IMR-90 (cell line): ENCODE measurements at regions not wholly inside any gene's neighbourhood (a gene's known extent, or its start where the extent isn't known, plus 50 kb on each side); places are given as distances from the start of the nearest gene placed in this dataset.

Experiments used
- ATAC-seq: fragments of 200-7000 bp; cut with Tn5 transposase; 2 replicates; pipeline ENCODE4 v1.9.1; 2020; ENCODE audit warnings: low read depth, mild to moderate bottlenecking, moderate library complexity
- BruUV-seq: library from RNA; stranded (reverse); fragments of 400-500 nt; replicated peaks from 2 replicates; lab custom pipeline; 2021; lab: Mats Ljungman, UMichigan
- CTCF ChIA-PET: fragments of 300-600 bp; formaldehyde crosslinking; extraction: SDS; loops from one replicate; lab custom pipeline; 2021; ENCODE audit warnings: antibody characterized with exemption; lab: Yijun Ruan, JAX
- POLR2A ChIA-PET: fragments of 300-600 bp; sonication (Branson Sonifier 250); formaldehyde crosslinking; loops from one replicate; lab custom pipeline; 2022; ENCODE audit warnings: antibody characterized with exemption; ENCODE audit not compliant: unreplicated experiment; lab: Charles Lee
- DNase-seq: peaks from one replicate; pipeline ENCODE4 v3.0.0; 2013
- H2AFZ ChIP-seq: replicated peaks from 2 replicates; pipeline ENCODE3; 2013; ENCODE audit warnings: low read length, mild to moderate bottlenecking; ENCODE audit not compliant: poor library complexity
- H2AK5ac ChIP-seq: 2 replicates; pipeline ENCODE4 v1.6.1; 2013; ENCODE audit warnings: low read depth, low read length, inconsistent platforms
- H2AK9ac ChIP-seq: replicated peaks from 2 replicates; pipeline ENCODE3; 2013; ENCODE audit warnings: mild to moderate bottlenecking, low read depth, low read length, moderate library complexity; ENCODE audit not compliant: poor library complexity
- H2BK120ac ChIP-seq: 2 replicates; pipeline ENCODE4 v1.6.1; 2013; ENCODE audit warnings: low read depth, low read length, inconsistent platforms
- H2BK15ac ChIP-seq: 3 replicates; pipeline ENCODE4 v1.6.1; 2013; ENCODE audit warnings: low read depth, low read length, inconsistent platforms
- H2BK20ac ChIP-seq: 2 replicates; pipeline ENCODE4 v1.6.1; 2013; ENCODE audit warnings: low read depth, mild to moderate bottlenecking, inconsistent platforms, low read length, moderate library complexity
- H2BK5ac ChIP-seq: 2 replicates; pipeline ENCODE4 v1.6.1; 2013; ENCODE audit warnings: mild to moderate bottlenecking, low read depth, low read length, inconsistent platforms; ENCODE audit not compliant: poor library complexity, severe bottlenecking
- H3K14ac ChIP-seq: replicated peaks from 2 replicates; pipeline ENCODE4 v1.6.1; 2013; ENCODE audit warnings: low read depth, low read length, inconsistent platforms
- H3K18ac ChIP-seq: 2 replicates; pipeline ENCODE4 v1.6.1; 2013; ENCODE audit warnings: low read depth, low read length, control low read depth
- H3K23ac ChIP-seq: 2 replicates; pipeline ENCODE4 v1.6.1; 2013; ENCODE audit warnings: low read depth, low read length, inconsistent platforms
- H3K27ac ChIP-seq: 2 replicates; pipeline ENCODE4 v1.5.1; 2013; ENCODE audit warnings: mild to moderate bottlenecking, control low read depth, low read length; ENCODE audit not compliant: insufficient read depth
- H3K27me3 ChIP-seq: 2 replicates; pipeline ENCODE4 v1.6.1; 2013; ENCODE audit warnings: low read length; ENCODE audit not compliant: control insufficient read depth, insufficient read depth
- H3K36me3 ChIP-seq: 2 replicates; pipeline ENCODE4 v1.6.1; 2013; ENCODE audit warnings: low read length, mixed read lengths; ENCODE audit not compliant: control insufficient read depth, insufficient read depth
- H3K4ac ChIP-seq: 2 replicates; pipeline ENCODE4 v1.6.1; 2013; ENCODE audit warnings: low read depth, low read length, inconsistent platforms
- H3K4me1 ChIP-seq: 2 replicates; pipeline ENCODE4 v1.6.1; 2013; ENCODE audit warnings: low read length, mixed read lengths; ENCODE audit not compliant: control insufficient read depth, insufficient read depth
- H3K4me2 ChIP-seq: 2 replicates; pipeline ENCODE4 v1.6.1; 2013; ENCODE audit warnings: low read depth, mild to moderate bottlenecking, control low read depth, low read length, moderate library complexity
- H3K4me3 ChIP-seq: 2 replicates; pipeline ENCODE4 v1.5.1; 2013; ENCODE audit warnings: low read depth, mild to moderate bottlenecking, control low read depth, low read length, moderate library complexity; ENCODE audit not compliant: insufficient read depth
- H3K56ac ChIP-seq: 2 replicates; pipeline ENCODE4 v1.6.1; 2013; ENCODE audit warnings: low read length, inconsistent platforms; ENCODE audit not compliant: insufficient read depth; ENCODE audit errors: extremely low read depth
- H3K79me1 ChIP-seq, 2 experiments: 2 replicates each; pipeline ENCODE4 v1.6.1; 2013; ENCODE audit warnings: low read length in 2 of 2, inconsistent platforms in 1 of 2, low read depth in 1 of 2
- H3K9ac ChIP-seq: 2 replicates; pipeline ENCODE4 v1.6.1; 2013; ENCODE audit warnings: low read depth, low read length, control low read depth
- H3K9me1 ChIP-seq: 2 replicates; pipeline ENCODE4 v1.6.1; 2013; ENCODE audit warnings: low read length, inconsistent platforms; ENCODE audit not compliant: insufficient read depth
- H3K9me3 ChIP-seq: 2 replicates; pipeline ENCODE4 v1.6.1; 2013; ENCODE audit warnings: low read length; ENCODE audit not compliant: control insufficient read depth, insufficient read depth
- H4K20me1 ChIP-seq: 2 replicates; pipeline ENCODE4 v1.6.1; 2013; ENCODE audit warnings: low read length, inconsistent platforms; ENCODE audit not compliant: insufficient read depth
- H4K5ac ChIP-seq: 2 replicates; pipeline ENCODE4 v1.6.1; 2013; ENCODE audit warnings: mild to moderate bottlenecking, low read depth, low read length, control low read depth
- H4K8ac ChIP-seq, 2 experiments: 2 replicates each; pipeline ENCODE4 v1.6.1; 2013; ENCODE audit warnings: low read depth in 2 of 2, low read length in 2 of 2, control low read depth in 1 of 2, inconsistent platforms in 1 of 2
- H4K91ac ChIP-seq: 2 replicates; pipeline ENCODE4 v1.6.1; 2013; ENCODE audit warnings: low read depth, low read length, inconsistent platforms; ENCODE audit not compliant: insufficient read depth
- BHLHE40 ChIP-seq: fragments of 150-350 bp; IDR thresholded peaks from 2 replicates; pipeline ENCODE4 v1.6.1; 2016; ENCODE audit warnings: mild to moderate bottlenecking, low read depth, low read length
- CEBPB ChIP-seq: IDR thresholded peaks from 2 replicates; pipeline ENCODE4 v1.6.1; 2012; ENCODE audit warnings: low read depth, low read length, improper control_type of control experiment
- CHD1 ChIP-seq: IDR thresholded peaks from 2 replicates; pipeline ENCODE4 v1.6.1; 2012; ENCODE audit warnings: low read depth, low read length, improper control_type of control experiment
- MAFK ChIP-seq: IDR thresholded peaks from 2 replicates; pipeline ENCODE4 v1.6.1; 2012; ENCODE audit warnings: low read depth, low read length, improper control_type of control experiment
- MAZ ChIP-seq: IDR thresholded peaks from 2 replicates; pipeline ENCODE4 v1.6.1; 2012; ENCODE audit warnings: low read depth, mild to moderate bottlenecking, low read length, improper control_type of control experiment, moderate library complexity, borderline replicate concordance
- NFE2L2 ChIP-seq: fragments of 150-350 bp; IDR thresholded peaks from 2 replicates; pipeline ENCODE4 v1.6.1; 2016; ENCODE audit warnings: low read depth, mild to moderate bottlenecking, low read length
- POLR2A ChIP-seq: IDR thresholded peaks from 2 replicates; pipeline ENCODE4 v1.6.1; 2012; ENCODE audit warnings: mild to moderate bottlenecking, low read depth, low read length
- RAD21 ChIP-seq: IDR thresholded peaks from 2 replicates; pipeline ENCODE4 v1.6.1; 2012; ENCODE audit warnings: low read length, improper control_type of control experiment
- RCOR1 ChIP-seq: IDR thresholded peaks from 2 replicates; pipeline ENCODE4 v1.6.1; 2012; ENCODE audit warnings: mild to moderate bottlenecking, low read length, improper control_type of control experiment; ENCODE audit not compliant: insufficient replicate concordance
- RFX5 ChIP-seq: IDR thresholded peaks from 2 replicates; pipeline ENCODE4 v1.8.0; 2012; ENCODE audit warnings: low read depth, mild to moderate bottlenecking, low read length, moderate library complexity
- WGBS, 2 experiments: methylation state at CpG; one replicate each; pipeline versions ENCODE4 v1.1.5 to v1.1.7; 2013; ENCODE audit warnings: missing lambda C conversion rate in 2 of 2; ENCODE audit not compliant: insufficient read length in 1 of 2; ENCODE audit errors: extremely low coverage in 2 of 2; 5-methylcytosine and 5-hydroxymethylcytosine counted together
- dilution Hi-C: fragments of 300-500 bp; cut with HindIII; formaldehyde crosslinking; loops from one replicate; pipeline ENCODE4 v1.14.3; 2018; ENCODE audit warnings: low sequenced_read_pairs; ENCODE audit not compliant: unreplicated experiment
- in situ Hi-C: fragments of 300-500 bp; cut with MboI; formaldehyde crosslinking; loops from 3 replicates; pipeline ENCODE4 v1.14.3; 2019; ENCODE audit warnings: low sequenced_read_pairs, inconsistent platforms, mixed read lengths
- intact Hi-C: fragments of 100-400 bp; cut with micrococcal nuclease; formaldehyde crosslinking; loops from 2 replicates; pipeline ENCODE4 v1.10.0; 2022

DNA sequence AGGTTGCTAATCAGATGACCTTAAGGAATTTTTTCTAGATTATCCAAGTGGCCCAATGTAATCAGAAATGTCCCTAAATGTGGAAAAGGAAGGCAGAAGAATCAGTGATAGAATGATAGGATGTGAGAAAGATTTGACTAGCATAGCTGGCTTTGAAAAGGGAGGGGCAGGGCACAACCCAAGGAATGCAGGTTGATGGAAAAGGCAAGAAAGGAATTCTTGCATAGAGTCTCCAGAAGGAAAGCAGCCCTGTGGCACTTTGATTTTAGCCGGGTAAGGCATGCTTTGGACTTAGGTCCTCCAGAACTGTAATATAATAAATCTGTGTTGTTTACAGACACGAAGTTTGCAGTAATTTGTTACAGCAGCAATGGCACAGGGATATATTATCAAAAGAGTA lies 375.7 kb upstream of the B3GALT2 start:
- Histone ChIP-seq H3K23ac (no peak overlapping the region), H2BK5ac (no peak overlapping the region), H3K4me1 (peaks cover 2% of the 10 kb centered on the region; the same call in 1 of the 2 replicates), H4K20me1 (no peaks in the 10 kb centered on the region), H4K8ac (no peak overlapping the region), H3K36me3 (no peaks in the 10 kb centered on the region), H3K27me3 (no peaks in the 10 kb centered on the region), H3K27ac (no peak overlapping the region), H2BK120ac (no peak overlapping the region), H2BK20ac (no peak overlapping the region), H3K79me1 (no peaks in the 10 kb centered on the region), H2BK15ac (no peak overlapping the region), H3K9me1 (peaks cover 2% of the 10 kb centered on the region; the same call in 1 of the 2 replicates), H3K14ac (no peak overlapping the region), H2AFZ (no peak overlapping the region), H3K9ac (no peak overlapping the region), H4K91ac (no peak overlapping the region), H3K56ac (no peak overlapping the region), H3K18ac (no peak overlapping the region), H3K4ac (no peak overlapping the region), H4K5ac (no peak overlapping the region), H2AK5ac (no peak overlapping the region), H3K4me3 (no peak overlapping the region), H2AK9ac (no peak overlapping the region), H3K4me2 (no peak overlapping the region), H3K9me3 (no peaks in the 10 kb centered on the region)
- WGBS, 2 experiments = no CpG with 5 or more reads among the region's 2 CpGs
- ChIA-PET POLR2A (no interaction called here), CTCF (interaction anchor here (0.7 kb wide), 1 partner anchor 192 kb away, joined by 3 read pairs; no protein-coding TSS in a partner anchor)
- TF ChIP-seq CEBPB = no peak
- TF ChIP-seq RFX5 = no peak
- no peak for TF ChIP-seq POLR2A
- no peak for TF ChIP-seq CHD1
- TF ChIP-seq MAFK = no peak
- TF ChIP-seq RAD21 = no peak
- no peak for TF ChIP-seq MAZ
- TF ChIP-seq NFE2L2 = no peak
- TF ChIP-seq RCOR1 = no peak
- TF ChIP-seq BHLHE40 = no peak
- ATAC-seq (no peak), DNase-seq (no peak)
- intact Hi-C loops = loop anchor here (10.0 kb wide), 1 partner anchor 377 kb away; the partner anchor contains the start of gene B3GALT2
- dilution Hi-C loops = no loop called here
- BruUV-seq = no TSS peak
- in situ Hi-C loops = loop anchor here (25.0 kb wide), 1 partner anchor 375 kb away; the partner anchor contains the start of gene B3GALT2
